NCI-H2107 treated with DMSO at 0.1 percent for 48 hours (cell line): ENCODE measurements at regions not wholly inside any gene's neighbourhood (a gene's known extent, or its start where the extent isn't known, plus 50 kb on each side); places are given as distances from the start of the nearest gene placed in this dataset.
"Not testable (repeated sequence)": the region's sequence is repeated elsewhere in the genome, so short reads cannot be mapped to it uniquely, and the experiment has no call there.

Source experiments
- DNase-seq: peaks from one replicate; lab custom pipeline; 2025; ENCODE audit not compliant: unreplicated experiment; lab: John Stamatoyannopoulos, UW

DNA sequence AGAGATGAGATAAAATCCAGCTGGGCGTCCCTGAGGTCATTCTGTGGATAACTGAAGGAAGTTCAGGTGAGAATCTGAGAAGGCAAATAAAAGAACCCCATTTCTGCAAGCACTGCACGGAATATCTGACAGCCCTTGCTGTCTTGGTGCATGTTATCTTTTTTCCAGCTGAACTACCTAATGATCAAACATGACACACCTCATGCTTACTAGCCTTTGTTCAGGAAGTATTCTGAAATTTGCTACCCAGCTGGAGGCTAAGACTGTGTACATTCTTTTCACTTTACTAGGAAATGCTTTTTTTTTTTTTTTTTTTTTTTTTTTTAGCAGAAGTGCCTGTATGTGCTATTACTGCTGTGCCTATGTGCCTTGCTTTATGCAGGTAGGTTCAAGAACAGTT lies 718.1 kb downstream of the SMARCA1 start:
- DNase-seq, result no peak

DNA sequence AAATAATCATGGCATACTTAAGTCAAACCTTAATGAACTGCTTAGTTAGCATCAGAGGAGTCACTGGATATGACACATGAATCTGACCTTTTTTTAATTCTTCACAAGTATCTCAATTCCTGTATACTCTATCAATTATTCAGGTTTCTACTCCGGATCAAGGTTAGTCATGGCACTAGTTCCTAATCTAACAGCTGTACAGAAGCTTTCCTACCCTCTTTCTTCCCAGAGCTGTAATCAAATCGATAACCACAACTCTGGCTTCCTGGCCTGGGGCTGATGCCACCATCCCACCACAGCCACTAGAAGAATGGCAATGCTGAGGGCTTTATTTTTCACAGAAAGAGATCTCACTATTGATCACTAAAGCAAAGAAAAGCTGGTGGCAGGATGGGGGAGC lies 718.5 kb downstream of the SMARCA1 start:
- no peak for DNase-seq

DNA sequence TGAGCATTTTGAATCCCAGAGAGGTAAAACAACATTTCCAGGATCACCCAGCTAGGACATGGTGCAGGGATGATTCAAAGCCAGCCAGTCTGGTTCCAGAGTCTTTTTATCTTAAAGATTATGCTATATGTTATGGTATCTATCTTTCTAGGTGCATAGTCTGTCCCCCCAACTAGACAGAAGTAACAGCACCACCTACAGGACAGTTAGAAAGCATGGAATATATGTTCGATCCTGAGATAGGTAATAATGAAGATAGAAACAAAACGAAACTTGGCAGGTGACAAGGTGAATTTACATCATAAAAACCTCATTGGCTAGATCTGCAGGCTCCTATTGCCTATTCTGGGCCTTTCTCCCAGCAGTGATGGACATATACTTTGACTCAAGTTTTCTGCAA lies 723.2 kb downstream of the SMARCA1 start:
- no peak for DNase-seq

DNA sequence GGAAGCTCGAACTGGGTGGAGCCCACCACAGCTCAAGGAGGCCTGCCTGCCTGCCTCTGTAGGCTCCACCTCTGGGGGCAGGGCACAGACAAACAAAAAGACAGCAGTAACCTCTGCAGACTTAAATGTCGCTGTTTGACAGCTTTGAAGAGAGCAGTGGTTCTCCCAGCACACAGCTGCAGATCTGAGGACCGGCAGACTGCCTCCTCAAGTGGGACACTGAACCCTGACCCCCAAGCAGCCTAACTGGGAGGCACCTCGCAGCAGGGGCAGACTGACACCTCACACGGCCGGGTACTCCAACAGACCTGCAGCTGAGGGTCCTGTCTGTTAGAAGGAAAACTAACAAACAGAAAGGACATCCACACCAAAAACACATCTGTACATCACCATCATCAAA lies 730.9 kb upstream of the ACTRT1 start:
- not testable (repeated sequence) for DNase-seq

- no peak for DNase-seq
Observed at GRCh38 chrX:128781506-128781905, 729.3 kb upstream of the ACTRT1 start.

GRCh38 chrX:128780934-128781333 lies 728.7 kb upstream of the ACTRT1 start:
- DNase-seq, result no peak

DNA sequence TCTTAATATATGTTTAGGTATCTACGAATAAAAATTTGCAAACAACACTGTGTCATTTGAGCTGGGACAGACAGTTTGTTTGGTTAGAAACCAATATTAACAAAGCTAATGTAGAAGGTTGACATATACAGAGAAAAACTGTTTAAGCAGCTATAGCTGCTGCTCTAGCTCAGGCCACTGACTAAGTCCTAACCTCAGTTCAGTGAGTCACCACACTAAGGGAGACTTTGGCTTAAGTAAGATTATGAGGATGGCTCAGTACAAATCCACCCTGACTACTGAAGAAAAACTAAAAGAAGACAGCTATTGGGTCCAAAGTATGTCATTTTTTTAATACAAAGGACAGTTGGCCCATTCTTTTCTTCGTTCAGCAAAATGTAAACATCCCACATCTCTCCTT lies 717.3 kb upstream of the ACTRT1 start:
- no peak for DNase-seq

GRCh38 chrX:128759745-128760144 lies 707.5 kb upstream of the ACTRT1 start:
- DNase-seq, result no peak

DNA sequence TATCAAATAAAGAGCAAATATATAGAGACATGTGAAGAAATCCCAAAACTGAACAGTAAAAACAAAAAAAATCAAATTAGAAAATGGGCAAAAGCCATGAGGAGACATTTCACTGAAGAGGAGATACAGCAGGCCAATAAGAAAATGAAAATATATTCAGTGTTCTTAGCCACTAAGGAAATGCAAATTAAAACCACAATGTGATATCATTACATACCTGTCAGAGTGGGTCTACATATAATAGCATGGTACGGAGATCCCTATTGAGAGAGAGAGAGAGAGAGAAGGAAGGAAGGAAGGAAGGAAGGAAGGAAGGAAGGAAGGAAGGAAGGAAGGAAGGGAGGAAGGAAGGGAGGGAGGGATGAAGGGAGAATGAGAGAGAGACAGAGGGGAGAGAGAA lies 707.0 kb upstream of the ACTRT1 start:
- no peak for DNase-seq

- DNase-seq, result no peak
Observed at GRCh38 chrX:128754130-128754529, 701.9 kb upstream of the ACTRT1 start.

DNA sequence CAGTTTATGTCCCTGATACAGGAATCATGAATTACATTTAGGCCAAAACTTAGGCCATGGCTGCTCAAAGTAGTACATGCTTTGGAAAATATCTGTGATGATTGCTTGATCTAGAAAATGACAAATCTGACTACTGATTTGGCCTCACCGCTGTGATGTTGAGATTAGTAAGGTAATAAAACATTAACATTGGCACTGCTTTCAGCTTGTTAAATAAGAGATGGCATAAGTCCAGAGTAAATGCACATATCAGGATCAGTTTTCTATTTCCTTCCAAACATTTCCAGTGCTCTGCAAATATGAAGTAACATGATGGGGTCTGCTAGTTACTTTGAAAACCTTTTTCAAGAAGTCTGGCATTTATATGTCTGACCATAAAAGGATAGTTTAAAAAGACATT lies 687.3 kb upstream of the ACTRT1 start:
- DNase-seq, result no peak

DNA sequence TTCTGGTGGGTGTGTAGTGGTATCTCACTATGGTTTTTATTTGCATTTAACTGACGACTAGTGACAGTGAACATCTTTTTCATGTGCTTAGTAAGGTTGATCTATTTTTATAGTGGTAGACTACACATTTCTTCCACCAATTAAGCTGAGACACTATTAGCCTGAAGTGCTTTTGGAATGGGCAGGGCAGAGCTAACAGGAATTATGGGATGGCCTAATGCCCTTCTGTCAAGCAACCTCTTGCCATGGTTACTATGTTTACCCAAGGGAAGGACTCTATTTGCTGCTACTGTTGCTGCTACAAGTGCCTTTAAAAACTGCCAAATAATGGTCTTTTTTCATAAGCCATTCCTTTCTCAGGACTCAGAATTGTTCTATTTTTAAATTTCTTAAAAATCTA lies 676.7 kb upstream of the ACTRT1 start:
- no peak for DNase-seq

DNA sequence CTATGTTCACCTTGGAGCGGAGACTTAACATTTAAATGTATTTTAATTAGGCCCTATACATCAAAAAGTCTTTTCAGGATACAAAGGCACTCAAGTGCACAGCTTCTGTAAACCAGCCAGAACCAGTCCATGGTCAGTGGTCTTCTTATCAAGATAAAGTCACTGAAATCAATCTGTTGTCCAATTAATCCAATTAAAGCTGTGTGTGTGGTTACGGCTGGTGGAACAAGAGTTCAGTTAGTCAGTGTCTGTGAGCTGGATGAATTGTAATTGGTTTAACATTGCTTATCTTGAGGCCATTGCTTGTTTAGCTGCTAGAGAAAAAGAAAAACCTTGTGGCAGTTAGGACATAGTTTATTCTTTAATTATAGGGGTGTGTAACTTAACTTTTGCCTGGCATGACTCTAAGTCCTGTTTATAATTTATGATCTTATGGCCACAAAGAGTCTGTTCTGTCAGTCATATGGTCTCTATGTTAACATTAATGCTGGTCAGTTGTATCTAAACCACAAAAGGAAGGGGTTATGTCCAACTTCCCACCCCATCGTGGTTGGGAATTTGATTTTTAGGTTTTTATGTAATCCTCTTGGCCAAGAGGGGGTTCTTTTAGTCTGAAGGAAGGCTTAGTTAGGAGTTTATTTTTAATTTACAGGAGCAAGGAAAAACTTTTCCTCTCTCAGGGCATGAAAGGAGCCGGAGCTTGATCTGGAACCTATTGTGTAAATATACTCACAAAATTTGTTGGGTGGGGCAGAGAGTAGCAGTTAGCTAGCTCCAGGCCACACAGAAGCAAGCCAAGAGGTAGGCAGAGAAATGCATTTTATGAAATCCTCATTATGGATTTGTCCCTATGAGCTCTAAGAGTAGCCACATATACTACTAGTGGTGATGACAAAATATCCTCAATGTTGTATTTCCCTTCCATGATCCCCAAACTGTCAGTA lies 665.7 kb upstream of the ACTRT1 start:
- no peak for DNase-seq

- DNase-seq, result no peak
Observed at GRCh38 chrX:128714425-128714824, 662.2 kb upstream of the ACTRT1 start.

- DNase-seq, result no peak
Observed at GRCh38 chrX:128699716-128700285, 647.6 kb upstream of the ACTRT1 start.

DNA sequence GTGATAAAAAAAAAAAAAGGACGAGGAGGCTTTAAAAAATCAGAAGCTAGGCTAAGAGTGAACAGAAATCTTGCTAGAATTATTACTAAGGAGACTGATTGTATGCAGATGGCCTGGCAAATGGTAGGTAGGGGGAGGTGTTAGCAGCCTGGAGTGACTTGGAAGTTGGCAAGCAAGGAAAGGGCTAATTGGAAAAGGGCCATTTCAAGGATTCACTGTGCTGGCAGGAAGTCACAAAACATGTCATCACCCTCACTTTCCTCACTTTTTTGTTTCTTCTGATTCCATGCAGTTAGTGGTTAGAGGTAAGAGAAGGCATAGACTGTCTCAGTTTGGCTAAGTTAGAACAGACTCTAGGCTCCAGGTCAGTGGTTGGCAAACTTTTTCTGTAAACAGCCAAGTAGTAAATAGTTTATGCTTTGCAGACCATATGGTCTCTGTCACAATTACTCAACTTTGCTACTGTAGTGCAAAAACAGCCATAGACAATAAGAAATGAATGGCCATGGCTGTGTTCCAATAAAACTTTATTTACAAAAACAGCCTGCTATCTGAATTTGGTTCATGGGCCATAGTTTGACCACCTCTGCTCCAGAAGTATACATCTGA lies 646.5 kb upstream of the ACTRT1 start:
- no peak for DNase-seq

DNA sequence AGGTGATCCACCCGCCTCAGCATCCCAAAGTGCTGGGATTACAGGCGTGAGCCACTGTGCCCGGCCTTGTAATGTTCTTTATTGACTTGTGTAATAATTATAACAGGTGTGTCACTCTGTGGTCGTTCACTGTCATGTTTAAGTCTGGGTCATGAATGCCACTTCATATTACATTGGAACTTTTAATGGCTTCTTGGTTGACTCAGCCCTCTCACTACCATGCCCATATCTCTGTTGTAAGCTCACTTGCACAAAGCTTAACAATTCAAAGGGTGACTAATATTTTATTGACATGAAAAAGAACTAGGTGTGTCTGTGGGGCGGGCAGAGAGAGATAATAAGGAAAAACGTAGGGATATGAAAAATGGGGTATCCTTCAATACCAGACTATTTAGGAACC lies 639.7 kb upstream of the ACTRT1 start:
- no peak for DNase-seq

DNA sequence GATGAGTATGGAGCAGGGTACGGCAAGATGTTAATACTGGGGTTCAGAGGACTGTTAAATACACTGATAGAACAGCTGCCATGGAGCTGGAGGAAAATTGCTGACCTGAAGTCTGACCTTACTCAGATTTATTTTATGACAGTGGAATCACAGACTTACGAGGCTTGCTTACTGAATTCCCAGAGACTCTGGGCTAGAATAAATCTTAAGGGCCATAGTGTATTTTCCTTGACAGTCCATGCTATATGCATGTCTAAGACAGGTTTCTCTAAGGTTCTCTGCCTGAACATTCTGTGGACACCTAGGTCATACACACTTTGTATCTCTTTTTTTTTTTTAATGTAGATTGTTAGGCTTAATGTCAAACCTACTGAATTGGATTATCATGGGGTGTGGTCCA lies 633.2 kb upstream of the ACTRT1 start:
- no peak for DNase-seq

DNA sequence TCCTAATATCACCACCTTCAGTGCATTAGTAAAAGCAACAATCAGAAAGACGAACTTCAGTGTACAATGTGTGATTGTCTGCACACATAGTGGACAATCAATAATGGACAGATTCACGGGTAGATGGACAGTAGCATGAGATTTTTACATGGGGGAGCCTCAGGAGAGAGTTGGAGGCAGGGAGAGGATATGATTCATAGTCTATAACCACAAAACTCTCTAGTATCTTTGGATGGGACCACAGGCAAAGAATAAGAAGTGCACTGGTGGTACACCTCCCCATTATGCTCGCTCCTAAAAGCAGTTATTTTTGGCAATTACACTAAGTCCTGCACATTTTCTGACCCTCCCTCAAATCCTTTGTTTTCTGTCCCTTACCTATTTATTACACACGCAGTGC lies 624.4 kb upstream of the ACTRT1 start:
- no peak for DNase-seq

DNA sequence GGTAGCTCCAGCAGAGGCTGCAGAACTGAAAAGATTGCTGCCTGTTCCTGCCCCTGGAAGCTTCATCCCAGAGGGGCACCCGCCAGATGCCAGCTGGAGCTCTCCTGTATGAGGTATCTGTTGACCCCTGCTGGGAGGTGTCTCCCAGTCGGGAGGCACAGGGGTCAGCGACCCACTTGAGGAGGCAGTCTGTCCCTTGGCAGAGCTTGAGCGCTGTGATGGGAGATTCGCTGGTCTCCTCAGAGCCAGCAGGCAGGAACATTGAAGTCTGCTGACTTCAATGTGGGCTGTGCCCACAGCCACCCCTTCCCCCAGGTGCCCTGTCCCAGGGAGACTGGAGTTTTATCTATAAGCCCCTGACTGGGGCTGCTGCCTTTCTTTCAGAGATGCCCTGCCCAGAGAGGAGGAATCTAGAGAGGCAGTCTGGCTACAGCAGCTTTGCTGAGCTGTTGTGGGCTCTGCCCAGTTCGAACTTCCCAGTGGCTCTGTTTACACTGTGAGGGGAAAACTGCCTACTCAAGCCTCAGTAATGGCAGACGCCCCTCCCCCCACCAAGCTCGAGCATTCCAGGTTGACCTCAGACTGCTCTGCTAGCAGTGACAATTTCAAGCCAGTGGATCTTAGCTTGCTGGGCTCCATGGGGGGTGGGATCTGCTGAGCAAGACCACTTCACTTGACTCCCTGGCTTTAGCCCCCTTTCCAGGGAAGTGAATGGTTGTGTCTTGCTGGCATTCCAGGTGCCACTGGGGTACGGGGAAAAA lies 622.3 kb upstream of the ACTRT1 start:
- DNase-seq, result not testable (repeated sequence)

DNA sequence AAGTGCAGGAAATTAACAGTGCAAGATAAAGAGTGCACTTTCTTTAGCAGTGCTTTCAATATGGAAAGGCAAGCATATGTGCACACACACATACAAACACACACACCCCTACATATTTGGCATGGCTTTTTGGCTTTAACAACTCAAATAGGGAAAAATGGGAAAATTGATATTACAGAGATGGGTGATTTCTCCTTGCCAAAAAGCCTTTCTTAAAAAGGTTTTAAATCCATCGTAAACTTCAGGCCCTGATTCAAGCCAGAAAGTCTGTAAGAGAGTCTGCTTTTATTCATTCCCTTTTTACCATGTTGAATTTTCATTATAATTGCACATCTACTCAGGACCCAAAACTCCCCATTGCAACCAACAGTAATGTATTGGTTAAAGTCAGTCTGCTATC lies 612.0 kb upstream of the ACTRT1 start:
- DNase-seq, result no peak
